NCI-H2171 treated with DMSO at 0.1 percent for 48 hours (cell line): ENCODE measurements at regions not wholly inside any gene's neighbourhood (a gene's known extent, or its start where the extent isn't known, plus 50 kb on each side); places are given as distances from the start of the nearest gene placed in this dataset.
"Not testable (repeated sequence)": the region's sequence is repeated elsewhere in the genome, so short reads cannot be mapped to it uniquely, and the experiment has no call there.

Source experiments
- DNase-seq: peaks from one replicate; lab custom pipeline; 2025; lab: John Stamatoyannopoulos, UW

GRCh38 chr13:105863300-105863920 is 672.1 kb downstream of the EFNB2 start:
- no peak for DNase-seq

- DNase-seq: peak; percentile 83
Measured at GRCh38 chr13:105848494-105848893, 687.0 kb downstream of the EFNB2 start.

DNA sequence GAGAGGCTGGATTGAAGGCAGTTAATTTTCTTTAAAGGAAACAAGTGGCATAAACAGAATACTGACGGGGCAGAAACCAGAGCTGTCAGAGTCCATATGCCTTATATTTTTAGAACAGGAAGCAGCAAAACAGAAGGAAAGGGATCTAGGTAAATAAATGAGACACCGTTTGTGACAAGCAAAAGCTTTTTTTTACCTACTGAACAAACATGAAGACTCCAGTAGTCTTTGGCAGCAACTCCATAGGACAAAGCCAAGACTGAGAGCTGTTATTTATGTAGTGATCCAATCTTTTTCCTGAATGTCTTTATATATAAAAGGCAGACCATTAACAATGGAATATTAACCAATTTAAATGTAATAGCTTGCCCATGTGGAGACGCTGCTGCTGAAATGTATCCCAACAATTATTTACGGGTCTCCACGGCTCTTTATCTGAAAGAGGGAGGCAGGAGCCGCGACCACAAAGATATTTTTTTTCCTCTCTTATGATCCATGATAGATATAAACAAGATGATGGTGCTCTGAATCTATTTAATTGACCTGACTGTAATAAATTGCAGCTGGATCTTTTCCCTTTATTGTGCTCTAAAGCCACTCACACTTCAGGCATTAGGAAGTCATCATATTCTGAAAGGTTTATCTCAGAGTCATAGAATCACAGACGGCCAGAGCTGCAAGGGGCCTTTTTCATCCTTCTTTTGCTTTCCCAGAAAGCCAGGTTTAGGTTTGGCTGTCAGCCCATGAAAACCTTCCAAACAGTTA is 687.8 kb downstream of the EFNB2 start:
- peak; percentile 88 for DNase-seq

DNA sequence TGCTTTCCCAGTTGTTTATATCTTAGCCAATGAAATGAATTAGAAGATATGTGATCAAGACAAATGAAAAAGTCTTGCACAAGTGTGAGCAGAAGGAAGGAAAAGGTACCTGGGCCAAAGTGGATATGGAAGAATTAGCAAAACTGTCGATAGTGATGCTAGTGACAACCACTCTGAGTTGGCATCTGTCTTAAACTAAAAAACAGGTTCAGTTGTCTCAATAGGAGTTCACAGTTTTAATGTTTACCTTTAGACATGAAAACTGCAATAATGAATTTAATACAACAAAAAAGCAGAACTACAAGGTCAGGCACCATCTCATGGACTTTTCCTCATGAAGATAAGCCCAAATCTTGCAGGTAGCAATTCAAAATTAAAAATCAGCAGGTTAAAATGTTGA is 688.5 kb downstream of the EFNB2 start:
- DNase-seq: no peak

DNA sequence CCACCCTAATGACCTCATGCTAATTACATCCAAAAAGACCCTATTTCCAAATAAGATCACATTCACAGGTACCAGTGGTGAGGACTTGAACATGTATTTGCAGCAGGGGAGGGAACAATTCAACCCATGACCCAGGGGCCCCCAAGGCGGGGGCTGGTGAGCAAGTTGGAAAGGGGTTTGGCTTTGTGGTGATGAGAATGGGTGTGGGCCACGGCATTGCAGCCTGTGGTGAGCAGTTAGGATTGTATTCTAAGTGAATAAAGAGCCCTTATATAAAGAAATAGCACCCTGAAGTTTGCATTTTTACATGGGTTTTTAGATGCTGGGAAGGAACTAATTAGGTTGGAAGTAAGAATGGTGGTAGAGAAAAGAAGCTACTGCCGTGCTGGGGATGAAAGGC is 694.2 kb downstream of the EFNB2 start:
- no peak for DNase-seq

GRCh38 chr13:105838231-105838630 is 697.2 kb downstream of the EFNB2 start:
- no peak for DNase-seq

- not testable (repeated sequence) for DNase-seq
Measured at GRCh38 chr13:105837295-105837694, 698.2 kb downstream of the EFNB2 start.

- no peak for DNase-seq
Measured at GRCh38 chr13:105830821-105831220, 704.6 kb downstream of the EFNB2 start.

DNA sequence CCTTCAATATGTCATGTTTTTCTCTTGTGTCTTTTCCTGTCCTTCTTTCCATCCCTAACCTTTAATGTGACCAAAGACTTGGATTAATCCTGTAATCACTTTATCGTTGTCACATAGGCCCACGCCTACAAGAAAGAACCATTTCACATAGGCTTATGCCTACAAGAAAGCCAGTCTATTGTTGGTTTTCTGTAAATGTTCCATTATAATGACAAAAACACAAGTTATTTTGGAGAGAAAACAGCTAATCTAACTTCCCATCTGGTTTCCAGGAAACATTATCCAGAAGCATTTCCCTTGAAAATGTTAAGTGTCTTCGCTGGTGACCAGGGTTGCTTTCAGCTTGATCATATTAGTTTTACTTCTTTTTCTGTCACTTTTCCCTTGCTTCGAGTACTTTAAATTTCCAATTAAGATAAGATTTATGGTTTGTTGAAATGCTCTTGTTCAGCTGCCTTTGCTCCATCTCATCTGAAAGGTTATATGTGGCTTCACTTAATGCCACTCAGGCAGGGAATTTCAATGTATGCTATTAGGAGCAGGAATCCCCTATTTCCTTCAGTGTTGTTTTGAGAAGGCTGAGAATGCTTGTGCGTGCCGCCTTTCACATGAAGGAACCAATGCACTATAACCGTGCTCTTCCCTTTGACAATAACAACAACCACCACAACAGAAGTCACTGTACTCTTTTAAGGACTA is 708.2 kb downstream of the EFNB2 start:
- no peak for DNase-seq

GRCh38 chr13:105825071-105825470 is 710.4 kb downstream of the EFNB2 start:
- DNase-seq: no peak

DNA sequence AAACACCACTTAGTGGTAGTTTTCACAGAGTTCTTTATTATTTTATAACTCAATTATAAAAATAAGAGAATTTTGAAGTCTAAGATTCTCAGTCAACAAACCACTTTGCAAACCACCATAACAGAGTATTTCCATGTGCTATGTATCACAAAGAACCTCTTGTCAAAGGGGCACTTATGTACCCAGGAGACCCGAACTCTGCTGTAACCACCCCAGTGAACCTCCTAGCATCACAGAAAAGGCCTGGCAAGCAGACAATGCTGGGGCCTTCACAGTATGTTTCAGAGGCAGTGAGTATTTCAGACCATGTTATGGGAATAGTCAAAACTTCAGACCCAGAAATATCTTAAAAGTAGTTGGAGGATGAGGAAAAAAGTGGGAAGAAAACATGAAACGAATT is 714.1 kb downstream of the EFNB2 start:
- no peak for DNase-seq

GRCh38 chr13:105820415-105820814 is 715.0 kb downstream of the EFNB2 start:
- no peak for DNase-seq

DNA sequence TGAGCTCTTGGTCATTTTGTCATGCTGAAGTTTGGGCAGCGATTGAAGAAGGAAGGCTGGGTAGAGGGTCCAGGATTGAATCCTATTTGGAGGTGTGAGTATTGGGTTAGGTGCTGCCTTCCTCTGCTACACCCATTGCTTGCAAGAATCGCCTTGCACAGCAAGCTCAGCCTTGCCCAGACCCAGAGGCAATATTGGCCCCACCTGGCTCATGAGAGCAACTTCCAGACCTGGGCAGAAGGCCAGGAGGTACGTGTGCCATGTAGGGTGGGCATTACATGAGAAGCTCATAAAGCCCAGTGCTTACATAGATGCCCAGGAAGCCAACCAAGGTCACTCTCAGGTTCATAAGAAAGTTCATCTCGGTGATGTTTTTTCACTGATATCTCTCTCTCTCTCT is 718.0 kb downstream of the EFNB2 start:
- DNase-seq: no peak

DNA sequence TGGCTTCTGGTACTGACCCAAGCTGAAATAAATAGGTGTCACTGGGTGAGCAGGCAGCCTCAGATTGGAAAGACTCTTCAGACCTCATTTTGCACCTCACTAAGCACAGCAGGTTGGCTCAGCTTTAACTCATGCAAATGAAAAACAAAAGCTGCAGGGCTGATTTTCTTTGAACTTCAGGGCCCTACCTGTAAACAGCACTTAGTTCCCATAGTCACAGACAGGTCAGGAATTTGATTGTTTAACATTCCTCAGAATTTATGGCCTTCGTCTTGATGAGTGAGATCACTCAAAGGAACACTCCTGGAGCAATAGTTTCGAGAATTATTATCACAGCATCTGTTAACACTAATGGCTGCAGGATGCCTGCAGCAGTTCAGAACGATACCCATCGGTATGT is 718.5 kb downstream of the EFNB2 start:
- peak; percentile 52 for DNase-seq

GRCh38 chr13:105814902-105815250 is 720.6 kb downstream of the EFNB2 start:
- DNase-seq: no peak

GRCh38 chr13:105814219-105814901 is 721.1 kb downstream of the EFNB2 start:
- peak; percentile 67 for DNase-seq

DNA sequence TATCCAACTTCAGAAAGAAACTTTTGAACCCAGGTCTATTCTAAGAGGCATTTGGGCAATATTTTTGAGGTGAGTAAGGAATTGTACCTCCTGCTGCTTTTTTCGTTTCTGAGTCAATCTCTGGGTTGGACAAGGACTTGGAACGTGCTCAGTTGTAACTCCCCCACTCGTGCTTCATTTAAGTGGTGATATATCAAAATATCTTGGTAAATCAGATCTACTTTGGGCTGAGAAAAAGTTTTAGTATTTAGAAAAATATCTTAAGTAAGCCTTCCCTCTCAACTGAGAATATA is 728.9 kb downstream of the EFNB2 start:
- DNase-seq: no peak

GRCh38 chr13:105805892-105806627 is 729.4 kb downstream of the EFNB2 start:
- no peak for DNase-seq

GRCh38 chr13:105804561-105805190 is 730.8 kb downstream of the EFNB2 start:
- no peak for DNase-seq

DNA sequence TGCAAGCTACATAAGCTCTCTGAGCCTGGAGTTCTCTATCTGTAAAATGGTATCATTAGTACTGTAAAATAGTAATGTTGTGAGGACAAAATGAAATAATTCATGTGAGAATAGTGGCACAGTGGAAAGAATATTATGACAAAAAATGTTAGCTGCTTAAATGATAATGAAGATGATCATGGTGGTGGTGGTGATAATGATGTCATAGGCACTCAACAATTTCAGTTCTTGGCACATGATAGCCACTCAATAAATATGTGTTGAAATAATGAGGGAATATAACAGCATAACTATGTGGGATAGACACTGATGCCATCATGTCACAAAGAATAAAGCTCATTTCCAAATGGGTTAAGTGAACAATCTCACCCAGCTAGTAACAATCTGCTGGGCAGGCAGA is 736.3 kb downstream of the EFNB2 start:
- DNase-seq: no peak

DNA sequence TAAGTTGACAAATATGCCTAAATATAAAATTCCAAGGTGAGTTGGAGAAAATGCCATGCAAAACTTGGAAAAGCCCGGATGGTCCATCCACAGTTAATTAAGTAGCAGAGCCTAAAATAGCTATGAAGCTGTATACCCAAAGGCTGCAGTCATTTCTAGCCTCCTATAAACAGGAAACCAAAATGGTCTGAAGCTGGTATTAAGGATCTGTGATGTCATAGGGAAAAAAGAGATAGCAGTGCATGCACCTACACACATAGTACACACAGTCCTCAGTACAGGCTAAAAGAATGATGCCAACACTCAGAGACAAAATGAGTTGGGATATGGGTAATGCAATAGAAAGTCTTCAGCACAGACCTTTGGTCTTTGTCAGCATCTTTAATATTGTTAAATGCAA is 736.9 kb downstream of the EFNB2 start:
- peak; percentile 85 for DNase-seq

- no peak for DNase-seq
Measured at GRCh38 chr13:105796081-105796480, 739.4 kb downstream of the EFNB2 start.
